HCT116 (cell line): ENCODE measurements at regions not wholly inside any gene's neighbourhood (a gene's known extent, or its start where the extent isn't known, plus 50 kb on each side); places are given as distances from the start of the nearest gene placed in this dataset.

Experiments used
- ATAC-seq: fragments of 200-7000 bp; cut with Tn5 transposase; 2 replicates; pipeline ENCODE4 v1.9.1; 2020; ENCODE audit warnings: mild to moderate bottlenecking, moderate library complexity
- BruUV-seq: library from RNA; stranded (reverse); fragments of 400-500 nt; replicated peaks from 2 replicates; lab custom pipeline; 2021; lab: Mats Ljungman, UMichigan
- CTCF ChIA-PET: fragments of 300-600 bp; sonication (Branson Sonifier 250); formaldehyde crosslinking; loops from one replicate; lab custom pipeline; 2021; ENCODE audit warnings: antibody characterized with exemption; lab: Charles Lee
- POLR2A ChIA-PET: fragments of 300-600, 350-600 bp; sonication (Branson Sonifier 250); formaldehyde crosslinking; loops from one replicate; lab custom pipeline; 2021; ENCODE audit warnings: antibody characterized with exemption; lab: Charles Lee
- RAD21 ChIA-PET, 2 experiments: fragments of 300-600 bp; sonication (Branson Sonifier 250); formaldehyde crosslinking; loops; one replicate each; lab custom pipeline; 2023; ENCODE audit warnings: low total read pairs in 2 of 2; ENCODE audit not compliant: uncharacterized antibody in 2 of 2, unreplicated experiment in 2 of 2, low non-redundant PET in 1 of 2; lab: Charles Lee
- DNase-seq: peaks from one replicate; pipeline ENCODE4 v3.0.0-alpha.2; 2010; ENCODE audit warnings: low read depth, low spot score
- H2AFZ ChIP-seq: fragments of 200-600 bp; shearing (Covaris generic), sonication (generic); 2 replicates; pipeline ENCODE4 v1.6.1; 2017; ENCODE audit warnings: low read depth, mixed run types, mixed read lengths, antibody characterized with exemption, low read length; ENCODE audit not compliant: poor library complexity, severe bottlenecking
- H3K27ac ChIP-seq: 2 replicates; pipeline ENCODE4 v1.5.1; 2012; ENCODE audit warnings: low read depth, low read length
- H3K27me3 ChIP-seq: fragments of 200-600 bp; sonication (generic); 2 replicates; pipeline ENCODE4 v1.6.1; 2016; ENCODE audit warnings: mixed run types, low read length, mixed read lengths; ENCODE audit not compliant: insufficient read depth
- H3K36me3 ChIP-seq, 2 experiments: fragments of 200-500 bp in 1 of 2; fragments of 200-600 bp in 1 of 2; sonication (Bioruptor generic) in 1 of 2; sonication (generic) in 1 of 2; 2 replicates each; pipeline versions ENCODE4 v1.5.1 to v1.6.1; 2014 to 2016; ENCODE audit warnings: low read length in 2 of 2, inconsistent platforms in 1 of 2, mixed read lengths in 1 of 2, mixed run types in 1 of 2; ENCODE audit not compliant: insufficient read depth in 2 of 2, control insufficient read depth in 1 of 2
- H3K4me1 ChIP-seq, 2 experiments: fragments of 200-600 bp in 1 of 2; sonication (generic) in 1 of 2; 2 replicates each; pipeline versions ENCODE4 v1.5.1 to v1.6.1; 2012 to 2017; ENCODE audit warnings: low read length in 2 of 2, inconsistent platforms in 1 of 2, mild to moderate bottlenecking in 1 of 2, mixed read lengths in 1 of 2, mixed run types in 1 of 2, moderate library complexity in 1 of 2; ENCODE audit not compliant: insufficient read depth in 2 of 2, control insufficient read depth in 1 of 2
- H3K4me2 ChIP-seq: fragments of 200-600 bp; sonication (generic); 2 replicates; pipeline ENCODE4 v1.6.1; 2017; ENCODE audit warnings: mixed run types, low read length, mixed read lengths
- H3K4me3 ChIP-seq, 2 experiments: fragments of 200-600 bp in 1 of 2; sonication (generic) in 1 of 2; replicated peaks in 1 of 2; 2 replicates each; pipeline ENCODE4 v1.5.1; 2011 to 2016; ENCODE audit warnings: low read length in 2 of 2, control low read depth in 1 of 2, low read depth in 1 of 2, mild to moderate bottlenecking in 1 of 2, mixed read lengths in 1 of 2, mixed run types in 1 of 2
- H3K79me2 ChIP-seq: fragments of 200-600 bp; sonication (generic); 2 replicates; pipeline ENCODE4 v1.6.1; 2017; ENCODE audit warnings: mild to moderate bottlenecking, mixed run types, low read length, moderate library complexity, mixed read lengths; ENCODE audit not compliant: insufficient read depth
- H3K9ac ChIP-seq: fragments of 200-600 bp; sonication (generic); 2 replicates; pipeline ENCODE4 v1.6.1; 2016; ENCODE audit warnings: low read length, mixed read lengths
- H3K9me2 ChIP-seq: fragments of 200-600 bp; sonication (generic), shearing (Covaris generic); 2 replicates; pipeline ENCODE4 v1.6.1; 2017; ENCODE audit warnings: mixed run types, mild to moderate bottlenecking, moderate library complexity; ENCODE audit not compliant: insufficient read depth
- H3K9me3 ChIP-seq, 2 experiments: fragments of 200-500 bp in 1 of 2; fragments of 200-600 bp in 1 of 2; sonication (Bioruptor generic) in 1 of 2; sonication (generic) in 1 of 2; 2 replicates each; pipeline ENCODE4 v1.6.1; 2014 to 2017; ENCODE audit warnings: low read length in 2 of 2, mixed read lengths in 2 of 2, inconsistent platforms in 1 of 2, low read depth in 1 of 2, mild to moderate bottlenecking in 1 of 2, mixed run types in 1 of 2, moderate library complexity in 1 of 2; ENCODE audit not compliant: control insufficient read depth in 1 of 2, insufficient read depth in 1 of 2
- H4K20me1 ChIP-seq: fragments of 200-600 bp; sonication (generic), shearing (Covaris generic); 2 replicates; pipeline ENCODE4 v1.6.1; 2017; ENCODE audit warnings: mixed run types, mild to moderate bottlenecking, moderate library complexity; ENCODE audit not compliant: insufficient read depth
- CEBPB ChIP-seq: IDR thresholded peaks from 2 replicates; pipeline ENCODE4 v1.6.1; 2012; ENCODE audit warnings: low read depth
- ELF1 ChIP-seq: IDR thresholded peaks from 2 replicates; pipeline ENCODE4 v1.6.1; 2012; ENCODE audit warnings: low read depth, borderline replicate concordance
- EZH2 ChIP-seq: fragments of 200-600 bp; sonication (generic); IDR thresholded peaks from 2 replicates; pipeline ENCODE4 v1.6.1; 2017; ENCODE audit warnings: antibody characterized with exemption, mixed run types
- EZH2phosphoT487 ChIP-seq: fragments of 200-600 bp; IDR thresholded peaks from 2 replicates; pipeline ENCODE4 v1.6.1; 2018; ENCODE audit warnings: antibody characterized with exemption, borderline replicate concordance
- FOSL1 ChIP-seq: IDR thresholded peaks from 2 replicates; pipeline ENCODE4 v1.6.1; 2012; ENCODE audit warnings: low read depth
- JUND ChIP-seq: IDR thresholded peaks from 2 replicates; pipeline ENCODE4 v1.6.1; 2012
- POLR2A ChIP-seq: IDR thresholded peaks from 2 replicates; pipeline ENCODE4 v1.7.0; 2011; ENCODE audit warnings: borderline replicate concordance; ENCODE audit not compliant: insufficient read depth, insufficient read length; ENCODE audit errors: extremely low read depth
- POLR2AphosphoS5 ChIP-seq: IDR thresholded peaks from 2 replicates; pipeline ENCODE4 v1.6.1; 2011; ENCODE audit warnings: mild to moderate bottlenecking, low read depth, low read length, moderate library complexity
- RAD21 ChIP-seq: IDR thresholded peaks from 2 replicates; pipeline ENCODE4 v1.6.1; 2012; ENCODE audit warnings: low read depth, mild to moderate bottlenecking
- SIN3A ChIP-seq: IDR thresholded peaks from 2 replicates; pipeline ENCODE4 v1.6.1; 2012; ENCODE audit warnings: low read depth
- SP1 ChIP-seq: IDR thresholded peaks from 2 replicates; pipeline ENCODE4 v1.6.1; 2012; ENCODE audit warnings: low read depth
- SRF ChIP-seq: IDR thresholded peaks from 2 replicates; pipeline ENCODE4 v1.6.1; 2012; ENCODE audit warnings: low read depth
- YY1 ChIP-seq: IDR thresholded peaks from 2 replicates; pipeline ENCODE4 v1.6.1; 2011; ENCODE audit warnings: low read length, low read depth, moderate library complexity, mild to moderate bottlenecking; ENCODE audit not compliant: insufficient replicate concordance; ENCODE audit errors: extremely low read depth
- ZFX ChIP-seq: fragments of 450-650 bp; IDR thresholded peaks from 2 replicates; pipeline ENCODE4 v1.6.1; 2017
- ZNF274 ChIP-seq: fragments of 200-500 bp; sonication (Bioruptor generic); IDR thresholded peaks from 2 replicates; pipeline ENCODE4 v1.6.1; 2014; ENCODE audit warnings: mild to moderate bottlenecking, low read depth, low read length, inconsistent platforms
- intact Hi-C: fragments of 100-400 bp; cut with micrococcal nuclease; formaldehyde crosslinking; loops from 2 replicates; pipeline ENCODE4 v1.10.0; 2022
- TF ChIP-seq, protein P1 (sequence below): IDR thresholded peaks from 2 replicates; pipeline ENCODE4 v1.6.1; 2011; ENCODE audit warnings: mild to moderate bottlenecking, low read length, moderate library complexity; ENCODE audit not compliant: insufficient replicate concordance; ENCODE audit errors: extremely low read depth
- TF ChIP-seq, protein P2 (sequence below), 3 experiments: fragments of 200-600 bp in 1 of 3; sonication (generic) in 1 of 3; IDR thresholded peaks in 2 of 3; conservative IDR thresholded peaks in 1 of 3; 2 replicates each; pipeline ENCODE4 v1.5.1; 2012 to 2017; ENCODE audit warnings: low read depth in 2 of 3, low read length in 2 of 3, antibody characterized with exemption in 1 of 3, borderline replicate concordance in 1 of 3, control low read depth in 1 of 3, mild to moderate bottlenecking in 1 of 3, mixed read lengths in 1 of 3, mixed run types in 1 of 3, moderate library complexity in 1 of 3; ENCODE audit not compliant: insufficient read depth in 1 of 3
- TF ChIP-seq, protein P3 (sequence below): IDR thresholded peaks from 2 replicates; pipeline ENCODE4 v1.6.1; 2012
- TF ChIP-seq, protein P4 (sequence below): IDR thresholded peaks from 2 replicates; pipeline ENCODE4 v1.6.1; 2012

DNA sequence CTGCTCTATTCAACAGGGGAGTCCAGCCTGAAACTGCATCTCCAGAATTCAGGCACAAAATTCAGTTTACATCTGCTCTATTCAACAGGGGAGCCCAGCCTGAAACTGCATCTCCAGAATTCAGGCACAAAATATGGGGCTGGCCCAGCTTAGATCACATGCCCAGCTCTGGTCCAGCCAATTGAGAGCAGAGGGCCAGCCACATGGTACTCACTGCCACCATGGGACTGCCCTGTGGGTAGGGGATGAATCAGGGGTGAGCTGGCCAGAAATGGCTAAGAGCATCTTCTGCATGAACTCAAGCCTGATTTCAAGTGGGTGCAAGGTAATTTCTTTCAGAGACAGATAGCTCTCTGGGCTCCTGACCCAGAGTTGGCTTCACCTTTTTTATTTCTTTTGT lies 156.6 kb upstream of the LYZL2 start (continued):
- TF ChIP-seq, protein P1, sequence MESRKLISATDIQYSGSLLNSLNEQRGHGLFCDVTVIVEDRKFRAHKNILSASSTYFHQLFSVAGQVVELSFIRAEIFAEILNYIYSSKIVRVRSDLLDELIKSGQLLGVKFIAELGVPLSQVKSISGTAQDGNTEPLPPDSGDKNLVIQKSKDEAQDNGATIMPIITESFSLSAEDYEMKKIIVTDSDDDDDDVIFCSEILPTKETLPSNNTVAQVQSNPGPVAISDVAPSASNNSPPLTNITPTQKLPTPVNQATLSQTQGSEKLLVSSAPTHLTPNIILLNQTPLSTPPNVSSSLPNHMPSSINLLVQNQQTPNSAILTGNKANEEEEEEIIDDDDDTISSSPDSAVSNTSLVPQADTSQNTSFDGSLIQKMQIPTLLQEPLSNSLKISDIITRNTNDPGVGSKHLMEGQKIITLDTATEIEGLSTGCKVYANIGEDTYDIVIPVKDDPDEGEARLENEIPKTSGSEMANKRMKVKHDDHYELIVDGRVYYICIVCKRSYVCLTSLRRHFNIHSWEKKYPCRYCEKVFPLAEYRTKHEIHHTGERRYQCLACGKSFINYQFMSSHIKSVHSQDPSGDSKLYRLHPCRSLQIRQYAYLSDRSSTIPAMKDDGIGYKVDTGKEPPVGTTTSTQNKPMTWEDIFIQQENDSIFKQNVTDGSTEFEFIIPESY: no peak
- no peak for TF ChIP-seq FOSL1
- TF ChIP-seq ZFX: no peak
- TF ChIP-seq ELF1: no peak
- TF ChIP-seq SRF: no peak
- TF ChIP-seq, protein P2, sequence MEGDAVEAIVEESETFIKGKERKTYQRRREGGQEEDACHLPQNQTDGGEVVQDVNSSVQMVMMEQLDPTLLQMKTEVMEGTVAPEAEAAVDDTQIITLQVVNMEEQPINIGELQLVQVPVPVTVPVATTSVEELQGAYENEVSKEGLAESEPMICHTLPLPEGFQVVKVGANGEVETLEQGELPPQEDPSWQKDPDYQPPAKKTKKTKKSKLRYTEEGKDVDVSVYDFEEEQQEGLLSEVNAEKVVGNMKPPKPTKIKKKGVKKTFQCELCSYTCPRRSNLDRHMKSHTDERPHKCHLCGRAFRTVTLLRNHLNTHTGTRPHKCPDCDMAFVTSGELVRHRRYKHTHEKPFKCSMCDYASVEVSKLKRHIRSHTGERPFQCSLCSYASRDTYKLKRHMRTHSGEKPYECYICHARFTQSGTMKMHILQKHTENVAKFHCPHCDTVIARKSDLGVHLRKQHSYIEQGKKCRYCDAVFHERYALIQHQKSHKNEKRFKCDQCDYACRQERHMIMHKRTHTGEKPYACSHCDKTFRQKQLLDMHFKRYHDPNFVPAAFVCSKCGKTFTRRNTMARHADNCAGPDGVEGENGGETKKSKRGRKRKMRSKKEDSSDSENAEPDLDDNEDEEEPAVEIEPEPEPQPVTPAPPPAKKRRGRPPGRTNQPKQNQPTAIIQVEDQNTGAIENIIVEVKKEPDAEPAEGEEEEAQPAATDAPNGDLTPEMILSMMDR (IDR thresholded peaks at IDR 0.05 in 2 of 3, conservative IDR thresholded peaks at IDR 0.05 in 1 of 3; ENCODE audit: borderline replicate concordance in 1 of 3, insufficient read depth in 1 of 3, low read depth in 2 of 3, low read length in 2 of 3): no peak
- TF ChIP-seq EZH2phosphoT487: no peak
- TF ChIP-seq SP1: no peak
- no peak for TF ChIP-seq RAD21
- TF ChIP-seq EZH2: no peak
- TF ChIP-seq, all 23 proteins: peak for 0

DNA sequence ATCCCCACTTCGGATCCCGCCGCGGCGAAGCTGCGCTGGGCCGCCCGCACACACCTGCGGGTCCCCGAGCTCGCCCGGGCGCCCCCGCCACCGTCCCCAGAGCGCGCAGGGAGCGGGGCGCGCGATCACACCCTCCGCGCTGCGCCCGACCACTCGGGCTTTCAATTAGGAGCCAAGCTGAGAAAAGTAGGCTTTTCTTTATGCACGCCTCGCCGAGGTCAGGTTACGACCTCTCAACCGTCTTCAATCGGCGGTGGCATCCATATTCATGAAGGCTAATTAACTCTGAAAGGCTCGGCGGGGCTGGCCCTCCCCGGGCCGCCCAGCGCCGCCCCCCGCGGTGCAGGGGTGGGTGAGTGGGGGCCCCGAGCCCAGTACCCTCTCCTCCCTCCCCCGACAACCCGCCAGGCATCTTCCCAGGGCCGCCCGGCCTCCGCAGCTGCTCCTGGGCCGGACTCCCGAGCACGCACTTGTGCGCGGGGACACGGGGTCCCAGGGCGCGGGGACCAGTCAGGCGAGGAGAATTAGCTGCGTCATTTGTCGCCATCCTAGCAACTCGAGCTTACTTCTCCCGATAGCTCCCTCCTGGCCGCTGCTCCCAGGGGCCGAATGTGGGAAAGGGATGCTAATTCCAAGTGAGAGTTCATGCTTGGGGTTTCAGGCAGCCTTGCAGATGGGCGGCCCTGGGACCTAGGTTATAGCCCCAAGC lies 155.5 kb upstream of the LYZL2 start:
- ATAC-seq (no peak), DNase-seq (no peak)
- CTCF ChIA-PET: interaction anchor here (0.8 to 1.6 kb wide), 2 partner anchors 23 to 683 kb away, joined by 3 to 4 read pairs; no protein-coding TSS in a partner anchor
- no peak overlapping the region for H3K9ac ChIP-seq
- POLR2A ChIA-PET: no interaction called here
- no peak overlapping the region for H3K4me3 ChIP-seq
- no peak overlapping the region for H3K27ac ChIP-seq
- no peaks in the 10 kb centered on the region for H3K36me3 ChIP-seq
- H3K9me2 ChIP-seq: no peaks in the 10 kb centered on the region
- BruUV-seq: no TSS peak
- no peaks in the 10 kb centered on the region; a peak in 1 of 4 replicates for H3K4me1 ChIP-seq
- H2AFZ ChIP-seq: no peak overlapping the region
- H4K20me1 ChIP-seq: no peaks in the 10 kb centered on the region
- no peaks in the 10 kb centered on the region for H3K9me3 ChIP-seq
- RAD21 ChIA-PET: no interaction called here
- intact Hi-C loops: loop anchor here (2.0 to 10.0 kb wide), 3 partner anchors 700 to 1020 kb away; no protein-coding TSS in a partner anchor
- H3K4me2 ChIP-seq: no peak overlapping the region
- H3K79me2 ChIP-seq: no peaks in the 10 kb centered on the region
- H3K27me3 ChIP-seq: no peaks in the 10 kb centered on the region
- no peak for TF ChIP-seq POLR2AphosphoS5
- no peak for TF ChIP-seq SP1
- no peak for TF ChIP-seq CEBPB
- no peak for TF ChIP-seq EZH2
- TF ChIP-seq, protein P3, sequence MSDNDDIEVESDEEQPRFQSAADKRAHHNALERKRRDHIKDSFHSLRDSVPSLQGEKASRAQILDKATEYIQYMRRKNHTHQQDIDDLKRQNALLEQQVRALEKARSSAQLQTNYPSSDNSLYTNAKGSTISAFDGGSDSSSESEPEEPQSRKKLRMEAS: no peak
- TF ChIP-seq, protein P4, sequence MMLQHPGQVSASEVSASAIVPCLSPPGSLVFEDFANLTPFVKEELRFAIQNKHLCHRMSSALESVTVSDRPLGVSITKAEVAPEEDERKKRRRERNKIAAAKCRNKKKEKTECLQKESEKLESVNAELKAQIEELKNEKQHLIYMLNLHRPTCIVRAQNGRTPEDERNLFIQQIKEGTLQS: no peak
- TF ChIP-seq ZFX: no peak
- TF ChIP-seq ZNF274: no peak
- no peak for TF ChIP-seq YY1
- TF ChIP-seq JUND: no peak
- TF ChIP-seq SIN3A: no peak
- TF ChIP-seq SRF: no peak
- TF ChIP-seq, protein P1: no peak
- no peak for TF ChIP-seq POLR2A
